ENCODE measurements at regions not wholly inside any gene's neighbourhood (a gene's known extent, or its start where the extent isn't known, plus 50 kb on each side); places are given as distances from the start of the nearest gene placed in this dataset.
"Not testable (repeated sequence)": the region's sequence is repeated elsewhere in the genome, so short reads cannot be mapped to it uniquely, and the experiment has no call there.

- TF ChIP-seq, protein P1, sequence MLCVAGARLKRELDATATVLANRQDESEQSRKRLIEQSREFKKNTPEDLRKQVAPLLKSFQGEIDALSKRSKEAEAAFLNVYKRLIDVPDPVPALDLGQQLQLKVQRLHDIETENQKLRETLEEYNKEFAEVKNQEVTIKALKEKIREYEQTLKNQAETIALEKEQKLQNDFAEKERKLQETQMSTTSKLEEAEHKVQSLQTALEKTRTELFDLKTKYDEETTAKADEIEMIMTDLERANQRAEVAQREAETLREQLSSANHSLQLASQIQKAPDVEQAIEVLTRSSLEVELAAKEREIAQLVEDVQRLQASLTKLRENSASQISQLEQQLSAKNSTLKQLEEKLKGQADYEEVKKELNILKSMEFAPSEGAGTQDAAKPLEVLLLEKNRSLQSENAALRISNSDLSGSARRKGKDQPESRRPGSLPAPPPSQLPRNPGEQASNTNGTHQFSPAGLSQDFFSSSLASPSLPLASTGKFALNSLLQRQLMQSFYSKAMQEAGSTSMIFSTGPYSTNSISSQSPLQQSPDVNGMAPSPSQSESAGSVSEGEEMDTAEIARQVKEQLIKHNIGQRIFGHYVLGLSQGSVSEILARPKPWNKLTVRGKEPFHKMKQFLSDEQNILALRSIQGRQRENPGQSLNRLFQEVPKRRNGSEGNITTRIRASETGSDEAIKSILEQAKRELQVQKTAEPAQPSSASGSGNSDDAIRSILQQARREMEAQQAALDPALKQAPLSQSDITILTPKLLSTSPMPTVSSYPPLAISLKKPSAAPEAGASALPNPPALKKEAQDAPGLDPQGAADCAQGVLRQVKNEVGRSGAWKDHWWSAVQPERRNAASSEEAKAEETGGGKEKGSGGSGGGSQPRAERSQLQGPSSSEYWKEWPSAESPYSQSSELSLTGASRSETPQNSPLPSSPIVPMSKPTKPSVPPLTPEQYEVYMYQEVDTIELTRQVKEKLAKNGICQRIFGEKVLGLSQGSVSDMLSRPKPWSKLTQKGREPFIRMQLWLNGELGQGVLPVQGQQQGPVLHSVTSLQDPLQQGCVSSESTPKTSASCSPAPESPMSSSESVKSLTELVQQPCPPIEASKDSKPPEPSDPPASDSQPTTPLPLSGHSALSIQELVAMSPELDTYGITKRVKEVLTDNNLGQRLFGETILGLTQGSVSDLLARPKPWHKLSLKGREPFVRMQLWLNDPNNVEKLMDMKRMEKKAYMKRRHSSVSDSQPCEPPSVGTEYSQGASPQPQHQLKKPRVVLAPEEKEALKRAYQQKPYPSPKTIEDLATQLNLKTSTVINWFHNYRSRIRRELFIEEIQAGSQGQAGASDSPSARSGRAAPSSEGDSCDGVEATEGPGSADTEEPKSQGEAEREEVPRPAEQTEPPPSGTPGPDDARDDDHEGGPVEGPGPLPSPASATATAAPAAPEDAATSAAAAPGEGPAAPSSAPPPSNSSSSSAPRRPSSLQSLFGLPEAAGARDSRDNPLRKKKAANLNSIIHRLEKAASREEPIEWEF (CRISPR knock-in tag; IDR thresholded peaks at IDR 0.05) = no peak
- TF ChIP-seq KAT2B (IDR thresholded peaks at IDR 0.05; ENCODE audit: low read depth, low read length) (no peak), CBX5 (IDR thresholded peaks at IDR 0.05; ENCODE audit: borderline replicate concordance, low read depth) (no peak)
Measured at GRCh38 chr11:71316701-71317100, 64.3 kb upstream of the SHANK2 start (continued).

GRCh38 chr11:71312616-71313015 is 60.2 kb upstream of the SHANK2 start:
- H3K9me3 ChIP-seq (replicated peaks; ENCODE audit: control insufficient read depth, insufficient read depth, low read depth, low read length); H3K79me2 ChIP-seq (ENCODE audit: control insufficient read depth, insufficient read depth, low read length); H4K20me1 ChIP-seq (replicated peaks; ENCODE audit: control insufficient read depth, insufficient read depth, low read length); H3K9ac ChIP-seq (ENCODE audit: insufficient read depth in 1 of 2, low read depth in 2 of 2, low read length in 2 of 2); H3K4me1 ChIP-seq (replicated peaks in 1 of 2; ENCODE audit: control insufficient read depth in 2 of 2, insufficient read depth in 2 of 2, low read length in 2 of 2); intact Hi-C loops (cut with micrococcal nuclease); H2AFZ ChIP-seq (ENCODE audit: low read depth, low read length); BruUV-seq (replicated peaks); DNase-seq (ENCODE audit: extremely low read depth in 1 of 4, low spot score in 3 of 4); FAIRE-seq; H3K27ac ChIP-seq (ENCODE audit: extremely low read depth, low read depth, low read length); H3K4me3 ChIP-seq; POLR2A ChIA-PET; H3K27me3 ChIP-seq (ENCODE audit: control insufficient read depth in 2 of 2, insufficient read depth in 2 of 2, low read length in 2 of 2); in situ Hi-C loops (cut with MboI); H3K4me2 ChIP-seq (ENCODE audit: insufficient read depth, low read length); CTCF ChIA-PET (ENCODE audit: low intra/inter-chr PET ratio); H3K36me3 ChIP-seq (ENCODE audit: control insufficient read depth, insufficient read depth, low read length); H3K9me1 ChIP-seq (ENCODE audit: control insufficient read depth, insufficient read depth, low read length); ATAC-seq: not testable (repeated sequence)
- WGBS (ENCODE audit: insufficient coverage, low coverage, missing lambda C conversion rate) = 2% methylated on average over 9 of the region's 9 CpGs
